Tibial nerve (tissue), 3 donors: ENCODE measurements at regions not wholly inside any gene's neighbourhood (a gene's known extent, or its start where the extent isn't known, plus 50 kb on each side); places are given as distances from the start of the nearest gene placed in this dataset.

ENCODE experiments used
- EP300 ChIP-seq, 2 donors: sonication (generic); formaldehyde crosslinking; IDR thresholded peaks; one replicate each; pipeline ENCODE4 v1.6.1; 2017; ENCODE audit warnings: antibody characterized with exemption in 2 of 2, mild to moderate bottlenecking in 1 of 2
- POLR2A ChIP-seq, 2 donors: fragments of 450-650 bp; IDR thresholded peaks; one replicate each; pipeline ENCODE4 v1.6.1; 2017; ENCODE audit warnings: antibody characterized with exemption in 2 of 2, mild to moderate bottlenecking in 2 of 2, moderate library complexity in 2 of 2

DNA sequence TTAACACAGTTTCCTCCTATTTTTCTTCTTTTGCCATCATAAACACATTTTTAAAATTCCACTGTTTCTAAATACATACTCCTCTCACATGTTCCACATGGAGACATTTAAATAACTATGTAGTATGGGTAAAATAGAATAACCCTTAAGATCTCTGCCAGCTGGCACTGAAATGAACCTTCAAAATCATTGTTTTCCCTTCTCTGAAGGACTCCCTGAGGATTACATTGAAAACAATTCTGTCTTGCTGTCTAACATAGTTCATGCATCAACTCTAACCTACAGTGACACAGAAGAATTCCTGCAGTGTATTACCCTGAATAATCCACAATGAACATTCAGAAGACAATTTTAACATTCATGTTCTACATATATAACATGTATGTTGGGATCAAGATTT, 1361.8 kb upstream of the CITED2 start:
- no peak for TF ChIP-seq POLR2A (IDR thresholded peaks at IDR 0.05)
- no peak for TF ChIP-seq EP300 (IDR thresholded peaks at IDR 0.05)
